ENCODE measurements at regions not wholly inside any gene's neighbourhood (a gene's known extent, or its start where the extent isn't known, plus 50 kb on each side); places are given as distances from the start of the nearest gene placed in this dataset.

DNA sequence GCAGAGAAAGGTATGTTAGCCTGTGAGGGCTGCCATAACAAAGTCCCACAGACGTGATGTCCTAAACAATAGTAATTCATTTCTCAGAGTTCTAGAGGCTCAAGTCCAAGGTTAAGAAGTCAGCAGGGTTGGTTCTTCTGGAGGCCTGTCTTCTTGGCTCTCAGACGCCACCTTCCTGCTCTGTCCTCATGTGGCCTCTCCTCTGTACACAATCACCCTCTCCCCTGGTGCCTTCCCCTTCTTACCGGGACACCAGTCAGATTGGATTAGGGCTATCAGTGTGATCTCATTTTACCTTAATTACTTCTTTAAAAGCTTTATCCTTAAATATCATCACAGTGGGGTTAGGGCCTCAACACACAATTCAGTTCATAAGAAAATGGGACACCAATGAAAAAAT lies 860.5 kb downstream of the RNF144A start:
- DNase-seq, result no peak

DNA sequence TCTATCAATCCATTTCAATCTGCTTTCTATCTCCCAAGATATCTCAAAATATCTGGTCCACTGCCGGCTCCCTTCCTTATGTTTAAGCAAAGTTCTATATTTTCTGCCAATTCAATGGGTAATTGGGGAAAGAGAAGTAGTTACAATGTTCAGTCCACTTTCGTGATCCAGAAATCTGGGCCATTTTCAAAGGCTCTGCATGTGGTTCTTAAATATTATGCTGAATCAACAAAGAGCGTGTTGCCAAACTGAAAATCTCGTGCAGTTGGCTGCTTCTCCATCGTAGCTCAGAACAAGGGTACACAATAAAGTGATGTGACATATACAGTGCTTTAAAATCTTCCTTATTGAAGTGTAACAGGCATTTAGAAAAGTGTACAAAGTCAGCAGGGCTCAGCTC lies 863.1 kb downstream of the RNF144A start:
- DNase-seq, result no peak

DNA sequence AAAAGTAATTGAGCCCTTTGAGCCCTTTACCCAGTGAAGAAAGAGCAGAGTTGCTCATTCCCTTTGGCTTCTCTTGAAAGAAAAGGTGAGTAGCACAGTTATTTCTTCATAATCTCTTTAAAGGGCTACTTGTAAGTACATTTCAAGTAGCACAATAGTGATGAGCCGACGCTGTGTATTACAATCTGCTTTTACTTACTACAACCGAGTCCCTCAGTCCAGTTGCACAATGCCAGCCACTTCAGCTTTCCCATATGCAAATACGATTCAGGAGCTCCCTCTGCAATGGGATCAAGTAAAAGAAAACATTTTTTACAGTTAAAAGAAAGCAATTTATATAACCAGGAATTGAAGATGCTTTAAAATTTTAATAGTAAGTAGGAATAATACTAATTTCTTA lies 868.5 kb downstream of the RNF144A start:
- DNase-seq, result no peak

DNA sequence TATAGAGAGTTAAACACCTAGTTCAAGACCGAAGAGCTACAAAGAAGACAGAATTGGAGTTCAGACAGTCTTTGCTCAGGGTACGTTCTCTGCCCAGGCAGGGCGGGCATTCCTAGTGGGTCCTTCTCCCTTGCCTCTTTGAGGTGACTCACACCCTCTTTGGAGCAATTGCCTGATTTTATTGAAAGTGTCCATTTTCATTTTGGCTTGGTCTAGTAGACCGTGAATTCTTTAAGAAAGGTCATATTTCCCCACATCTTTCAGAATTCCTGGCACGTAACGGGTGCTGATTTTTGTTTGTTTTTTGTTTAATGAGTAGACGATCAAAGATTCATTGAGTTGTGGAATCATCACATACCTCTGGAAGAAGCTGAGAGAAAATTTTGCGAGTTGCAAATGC lies 871.5 kb downstream of the RNF144A start:
- DNase-seq, result no peak

DNA sequence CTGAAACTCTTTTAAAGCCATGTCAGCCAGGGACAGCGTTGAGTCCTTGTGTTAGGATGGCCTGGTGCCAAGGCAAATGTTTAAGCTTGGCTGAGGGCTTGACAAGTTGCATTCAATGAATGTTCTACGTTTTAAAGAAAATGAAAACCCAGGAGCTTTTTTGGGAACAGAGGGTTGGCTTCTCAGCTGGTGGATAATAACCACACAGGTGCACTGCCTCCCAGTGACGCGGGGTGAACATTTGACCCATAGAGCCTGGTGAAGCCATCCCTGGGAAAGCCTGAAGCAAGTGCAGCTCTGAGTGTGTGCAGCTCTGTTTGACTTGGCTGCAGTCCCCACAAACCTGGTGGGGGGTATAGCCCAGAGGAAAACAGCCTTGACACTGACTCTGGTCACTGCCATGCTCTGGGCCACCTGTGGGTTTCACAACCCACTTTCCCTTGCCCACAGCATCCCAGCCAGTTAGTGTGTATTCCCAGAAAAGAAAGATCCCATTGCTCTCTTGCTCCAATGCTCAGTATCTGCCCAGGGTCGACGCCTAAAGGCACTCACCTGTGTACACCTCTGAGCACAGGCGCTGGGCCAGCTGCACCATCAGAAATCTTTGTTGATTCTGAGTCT lies 874.9 kb downstream of the RNF144A start:
- no peak for DNase-seq

DNA sequence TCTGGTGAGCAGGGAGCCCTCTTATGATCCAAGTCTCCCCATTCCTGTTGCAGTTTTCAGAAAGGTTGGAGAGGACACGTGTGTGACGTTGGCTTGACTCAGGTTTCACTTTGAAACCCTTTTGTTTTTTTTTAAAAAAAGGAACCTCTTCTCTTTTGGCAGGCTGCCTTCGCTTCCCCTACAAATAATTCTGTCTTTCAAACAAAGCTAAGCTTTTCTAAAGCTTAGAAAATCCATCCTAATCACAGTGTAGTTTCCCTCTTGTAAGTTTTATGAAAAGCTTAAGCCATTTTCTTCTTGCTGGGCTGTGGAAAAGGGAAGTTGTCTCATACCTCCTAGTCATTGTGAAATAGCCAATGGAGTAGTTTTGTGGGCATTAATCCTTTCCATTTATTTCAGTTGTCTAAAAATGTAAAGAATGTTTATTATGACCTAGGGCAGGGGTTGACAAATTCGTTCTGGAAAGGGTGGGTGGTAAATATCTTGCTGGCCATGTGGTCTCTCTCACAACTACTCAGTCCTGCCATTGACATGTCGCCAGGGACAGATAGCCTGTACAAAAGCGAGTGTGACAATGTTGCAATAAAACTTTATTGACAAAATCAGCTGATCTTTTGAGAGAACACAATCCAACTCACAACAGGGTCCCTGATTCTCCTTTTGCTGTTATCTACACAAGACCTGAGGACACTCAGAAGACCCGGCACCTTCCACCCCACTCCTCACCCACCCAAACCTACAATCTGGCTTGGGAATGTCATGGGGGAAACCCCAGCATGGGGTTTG lies 878.8 kb downstream of the RNF144A start:
- peak; percentile 98 for DNase-seq

DNA sequence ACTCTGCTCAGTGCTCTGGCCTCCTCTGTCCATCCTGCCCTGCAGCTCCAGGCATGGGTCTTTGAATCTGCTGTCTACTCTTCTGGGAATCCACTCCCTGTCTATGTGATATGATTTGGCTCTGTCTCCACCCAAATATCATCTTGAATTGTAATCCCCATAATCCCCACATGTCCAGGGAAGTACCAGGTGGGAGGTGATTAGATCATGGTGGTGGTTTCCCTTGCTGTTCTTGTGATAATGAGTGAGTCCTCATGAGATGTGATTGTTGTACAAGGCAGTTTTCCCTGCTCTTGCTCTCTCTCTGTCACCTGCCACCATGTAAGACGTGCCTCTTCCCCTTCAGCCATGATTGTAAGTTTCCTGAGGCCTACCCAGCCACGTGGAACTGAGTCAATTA lies 881.8 kb upstream of the ID2 start:
- no peak for DNase-seq

DNA sequence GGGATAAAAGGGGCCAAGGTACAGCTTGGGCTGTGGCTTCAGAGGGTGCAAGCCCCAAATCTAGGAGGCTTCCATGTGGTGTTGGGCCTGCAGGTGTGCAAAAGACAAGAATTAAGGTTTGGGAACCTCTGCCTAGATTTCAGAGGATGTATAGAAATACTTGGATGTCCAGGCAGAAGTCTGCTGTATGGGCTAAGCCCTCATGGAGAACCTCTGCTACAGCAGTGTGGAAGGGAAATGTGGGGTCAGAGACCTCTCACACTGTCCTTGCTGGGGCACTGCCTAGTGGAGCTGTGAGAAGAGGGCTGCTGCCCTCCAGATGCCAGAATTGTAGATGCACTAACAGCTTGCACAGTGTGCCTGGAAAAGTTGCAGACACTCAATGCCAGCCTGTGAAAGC lies 880.6 kb upstream of the ID2 start:
- no peak for DNase-seq

DNA sequence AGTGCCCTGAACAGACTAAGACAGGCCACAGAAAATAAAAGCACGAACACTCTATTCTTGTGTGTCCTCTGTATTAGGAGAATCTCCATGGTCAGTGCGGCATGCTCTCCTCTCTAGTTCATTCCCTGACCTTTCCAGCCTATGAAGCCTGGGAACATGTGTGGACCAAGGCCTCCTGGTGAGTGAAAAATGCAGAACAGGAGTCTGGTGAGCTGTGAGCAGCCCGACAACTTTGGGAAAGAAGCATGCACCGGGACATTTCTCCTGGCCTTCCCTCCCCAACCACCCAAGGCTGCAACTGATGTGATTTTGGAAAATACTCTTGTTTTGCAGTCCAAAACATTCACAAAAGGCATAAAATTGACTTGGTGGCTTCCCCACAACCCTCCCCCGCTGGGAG lies 878.3 kb upstream of the ID2 start:
- DNase-seq, result no peak

DNA sequence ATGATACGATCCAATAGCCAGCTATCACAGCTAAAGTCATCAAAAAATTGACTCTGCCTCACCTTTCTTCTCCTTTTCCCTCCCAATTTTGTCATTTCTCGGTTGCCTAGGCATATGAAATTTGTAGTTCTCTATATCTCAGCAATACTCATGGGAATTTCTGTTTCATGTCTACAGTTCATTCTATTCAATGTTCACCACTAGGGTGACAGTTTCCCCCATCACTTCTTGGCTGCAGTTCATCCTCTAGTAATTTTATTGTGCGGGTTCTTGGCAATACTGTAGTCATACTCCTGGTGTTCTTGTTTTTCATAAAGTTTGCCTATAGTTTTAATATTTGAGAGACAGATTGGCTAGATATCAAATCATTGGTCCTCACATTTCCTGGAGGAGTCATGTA lies 872.2 kb upstream of the ID2 start:
- DNase-seq, result no peak

DNA sequence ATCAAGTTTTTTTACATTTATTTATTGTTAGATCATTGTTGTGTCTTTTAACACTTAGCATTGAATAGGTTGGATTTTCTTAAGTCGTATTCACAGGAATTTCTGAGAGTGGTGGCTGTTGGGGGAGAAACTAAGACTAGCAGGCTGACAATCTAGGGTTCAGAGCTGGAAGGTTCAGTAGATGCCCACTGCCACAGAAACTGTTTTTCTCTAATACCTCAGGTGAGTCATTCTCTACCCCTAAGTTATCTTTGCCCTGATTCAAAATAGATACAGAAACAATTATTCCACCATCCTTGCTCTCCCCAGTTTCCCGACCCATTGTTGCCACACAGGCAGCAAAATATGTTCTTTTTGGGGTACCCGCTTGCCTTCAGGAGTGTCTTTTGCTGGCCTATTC lies 870.8 kb upstream of the ID2 start:
- DNase-seq, result no peak

DNA sequence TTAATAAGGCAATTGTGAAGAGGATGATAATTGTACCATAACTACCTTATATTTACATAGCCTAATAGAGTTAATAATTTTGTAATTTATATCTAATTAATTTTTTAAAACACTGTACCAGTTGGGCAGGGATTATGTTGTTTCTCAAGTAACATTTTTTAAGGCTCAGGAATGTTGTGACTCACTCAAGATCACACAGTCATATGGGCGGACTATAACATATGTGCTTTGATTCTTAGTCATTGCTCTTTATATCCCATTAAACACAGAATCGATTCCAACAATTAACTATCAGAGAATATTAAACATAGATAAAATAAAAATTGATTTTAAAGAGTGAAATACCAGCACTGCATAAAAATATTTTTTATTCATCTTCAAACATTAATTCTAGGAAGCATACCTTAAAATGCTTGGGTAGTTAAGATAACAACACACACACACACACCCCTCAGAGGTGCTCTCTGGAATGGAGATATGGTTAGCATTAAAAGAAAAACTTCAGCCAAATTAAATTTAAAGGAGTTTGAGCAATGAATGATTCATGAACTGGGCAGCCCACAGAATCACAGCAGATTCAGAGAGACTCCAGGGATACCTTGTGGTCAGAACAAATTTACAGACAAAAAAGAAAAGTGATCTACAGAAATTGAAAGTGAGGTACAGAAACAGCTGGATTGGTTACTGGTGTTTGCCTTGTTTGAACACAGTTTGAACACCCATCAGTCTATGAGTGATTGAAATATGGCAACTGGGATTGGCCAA lies 869.4 kb upstream of the ID2 start:
- no peak for DNase-seq

DNA sequence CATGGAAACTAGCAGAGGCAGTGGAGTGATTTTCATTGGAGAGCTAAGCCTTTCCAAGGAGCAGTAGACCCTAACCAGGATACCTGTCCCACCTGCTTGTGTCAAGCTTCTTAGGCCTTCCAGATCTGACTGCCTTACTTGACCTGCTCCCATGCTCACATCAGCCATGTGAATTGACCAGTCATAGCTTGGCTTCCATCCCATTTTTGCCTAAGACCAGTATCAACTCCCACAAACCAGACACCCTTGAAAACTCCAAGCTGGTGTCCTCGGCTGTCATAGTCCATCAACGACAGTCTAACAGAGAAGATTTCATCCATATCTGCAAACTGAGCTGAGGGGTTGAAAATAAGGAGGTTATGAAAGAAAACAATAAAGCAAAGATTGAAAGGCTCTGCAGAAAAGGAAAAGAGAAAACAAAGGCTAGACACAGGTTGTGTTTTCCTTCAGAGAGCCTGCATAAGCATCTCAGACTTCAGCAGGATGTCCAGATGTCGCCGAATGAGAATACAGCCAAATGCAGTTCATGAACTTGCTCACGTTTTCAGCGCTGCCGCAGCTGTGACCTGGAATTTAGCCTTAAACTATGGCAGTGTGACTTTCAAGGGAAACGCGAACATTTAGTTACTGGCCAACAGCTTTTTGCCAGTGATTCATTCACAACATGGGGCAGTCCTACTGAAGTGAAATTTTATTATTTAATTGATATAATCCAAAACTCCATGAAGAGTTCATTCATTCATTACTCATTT lies 868.1 kb upstream of the ID2 start:
- no peak for DNase-seq

DNA sequence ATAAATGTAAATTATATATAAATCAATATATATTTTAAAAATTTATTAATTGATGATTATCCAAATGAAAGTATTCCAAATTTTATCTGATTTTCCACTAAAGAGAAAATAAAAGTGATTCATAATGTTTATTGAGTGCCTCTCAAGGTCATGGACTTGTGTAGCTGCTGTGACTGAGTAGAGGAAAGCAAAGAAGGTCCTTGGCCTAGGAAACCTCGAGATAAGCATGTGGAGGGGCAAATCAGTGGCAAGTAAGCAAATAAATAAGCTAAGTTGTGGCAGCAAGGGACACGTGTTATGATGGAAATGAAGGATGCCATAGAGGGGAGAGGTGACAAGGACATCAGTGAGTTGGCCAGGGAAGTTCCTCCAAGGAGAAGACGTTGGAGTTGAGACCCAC lies 866.1 kb upstream of the ID2 start:
- no peak for DNase-seq

DNA sequence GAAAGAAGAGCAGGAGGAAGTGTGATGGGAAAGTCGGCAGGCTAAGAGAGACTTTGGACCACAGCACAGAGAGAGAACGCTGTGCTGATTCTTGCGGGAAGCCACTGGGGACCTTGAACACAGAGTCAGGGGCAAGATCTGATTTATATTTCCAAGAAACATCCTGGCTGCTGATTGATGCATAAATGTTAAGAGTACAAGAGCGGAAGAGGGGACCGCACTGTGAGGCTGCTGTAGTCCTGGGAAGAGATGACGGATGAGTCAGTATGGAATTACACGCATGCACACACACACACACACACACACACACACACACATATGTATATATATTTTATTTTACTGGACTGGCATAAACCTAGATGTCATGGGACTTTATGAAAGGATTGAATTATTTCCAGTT lies 865.6 kb upstream of the ID2 start:
- no peak for DNase-seq

DNA sequence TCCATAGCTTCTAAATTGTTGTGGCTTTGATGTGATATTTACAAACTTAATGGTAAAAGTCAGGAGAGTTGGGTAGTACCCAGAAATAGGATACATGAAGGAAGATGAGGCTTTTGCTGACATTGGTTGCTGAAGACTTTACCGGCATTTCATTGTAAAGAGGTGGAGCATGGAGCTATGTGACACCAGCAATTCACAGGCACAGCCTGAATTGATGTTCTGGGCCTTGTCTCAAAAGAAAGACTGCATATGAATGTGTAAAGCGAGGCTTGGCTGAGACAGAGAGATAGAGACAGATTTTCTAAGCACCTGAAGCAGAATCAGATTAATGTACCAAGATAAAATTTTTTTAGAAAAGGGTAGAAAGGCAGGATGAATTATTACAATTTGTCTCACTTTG lies 864.9 kb upstream of the ID2 start:
- no peak for DNase-seq

DNA sequence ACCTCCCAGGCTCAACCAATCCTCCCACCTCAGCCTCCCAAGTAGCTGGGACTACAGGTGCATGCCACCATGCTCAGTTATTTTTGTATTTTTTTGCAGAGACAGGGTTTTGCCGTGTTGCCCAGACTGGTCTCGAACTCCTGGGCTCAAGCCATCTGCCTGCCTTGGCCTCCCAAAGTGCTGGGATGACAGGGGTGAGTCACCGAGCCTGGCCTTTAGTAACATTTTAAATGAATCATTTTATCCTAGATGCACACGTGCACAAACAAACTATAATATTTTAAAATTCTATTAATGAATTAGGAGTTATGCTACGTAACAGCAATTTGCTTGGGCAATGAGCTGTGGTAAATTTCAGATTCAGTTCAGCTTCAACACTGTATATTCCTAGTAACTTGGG lies 862.5 kb upstream of the ID2 start:
- no peak for DNase-seq

DNA sequence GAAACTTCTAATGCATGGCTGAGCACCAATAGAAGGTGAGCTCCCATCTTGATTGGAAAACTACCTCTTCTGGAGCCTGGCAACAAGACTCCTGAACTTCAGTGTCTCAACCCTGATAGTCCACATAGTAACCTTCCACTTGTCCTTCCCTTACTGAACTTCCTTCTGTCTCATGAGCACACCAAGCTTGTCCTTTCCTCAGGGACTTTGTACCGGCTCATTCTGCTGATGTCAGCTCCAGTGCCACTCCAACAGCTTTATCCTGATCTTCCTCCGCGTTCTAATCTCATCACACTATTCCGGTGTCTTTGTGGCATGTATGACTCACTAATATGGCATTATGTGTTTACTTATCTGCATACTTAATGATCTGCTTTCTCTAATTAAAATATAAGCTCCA lies 862.0 kb upstream of the ID2 start:
- no peak for DNase-seq

DNA sequence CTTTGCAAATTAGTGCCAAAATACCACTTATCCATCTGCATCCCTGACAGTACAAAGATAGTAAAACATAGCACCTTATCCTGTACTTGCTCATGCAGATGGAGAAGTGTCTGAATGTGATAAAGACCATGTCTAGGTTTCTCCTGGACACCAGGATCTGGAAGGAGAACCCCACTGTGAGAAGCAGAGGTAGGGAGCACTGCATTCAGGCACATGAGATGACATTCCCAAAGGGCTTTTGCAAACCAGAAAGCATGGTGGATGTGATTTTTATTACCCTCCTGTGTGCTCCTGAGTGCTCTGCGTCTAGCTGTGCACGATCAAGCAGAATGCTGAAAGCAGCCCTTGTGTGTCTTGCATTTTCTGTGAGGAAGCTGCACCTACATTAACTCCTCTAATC lies 857.6 kb upstream of the ID2 start:
- no peak for DNase-seq

DNA sequence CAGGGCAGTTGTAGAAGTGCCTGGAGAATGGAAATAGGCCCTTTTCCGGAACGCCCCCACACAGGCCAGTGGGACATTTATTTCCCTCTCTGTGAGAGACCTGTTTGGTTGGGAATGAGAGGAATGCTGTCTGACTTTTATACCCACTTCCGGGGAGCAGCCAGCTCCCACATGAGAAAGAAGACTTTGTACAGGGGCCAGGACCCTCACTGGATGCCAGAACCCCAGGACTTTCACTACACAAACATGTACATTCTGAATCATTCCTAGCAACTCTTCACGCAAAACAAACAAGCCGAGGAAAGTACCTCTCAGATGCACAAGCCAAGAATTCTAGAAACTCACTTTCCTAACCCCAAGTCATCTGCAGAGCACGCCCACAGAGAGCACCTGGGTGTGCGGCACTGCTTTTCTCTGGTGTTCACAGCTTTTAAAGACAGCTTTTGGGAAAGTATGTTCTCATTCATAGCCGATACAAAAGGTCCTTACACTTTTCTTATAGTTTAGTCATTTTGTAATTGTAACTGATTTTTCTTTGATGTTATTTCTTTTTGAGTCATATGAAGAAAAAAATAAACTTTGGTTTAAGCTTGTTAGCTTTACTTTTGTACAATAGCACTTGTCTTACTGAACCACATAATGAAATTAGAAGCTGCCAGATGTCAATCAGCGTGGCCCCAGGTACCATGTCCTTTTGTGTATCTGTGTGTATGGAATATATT lies 856.1 kb upstream of the ID2 start:
- no peak for DNase-seq

DNA sequence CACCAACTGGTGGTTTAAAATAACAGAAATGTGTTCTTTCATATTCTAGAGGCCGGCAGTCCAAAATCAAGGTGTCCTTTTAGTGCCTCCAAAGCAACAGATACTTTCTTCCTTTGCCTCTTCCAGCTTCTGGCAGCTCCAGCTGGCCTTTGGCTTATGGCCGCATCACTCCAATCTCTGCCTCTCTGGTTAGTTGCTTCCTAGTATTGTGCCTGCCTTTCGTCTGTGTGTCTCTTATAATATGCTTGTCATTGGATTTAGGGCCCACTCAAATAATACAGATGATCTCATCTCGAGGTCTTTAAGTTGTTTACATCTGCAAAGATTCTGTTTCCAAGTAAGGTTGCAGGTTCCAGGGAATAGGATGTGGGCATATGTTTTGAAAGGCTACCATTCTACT lies 855.2 kb upstream of the ID2 start:
- DNase-seq, result no peak

DNA sequence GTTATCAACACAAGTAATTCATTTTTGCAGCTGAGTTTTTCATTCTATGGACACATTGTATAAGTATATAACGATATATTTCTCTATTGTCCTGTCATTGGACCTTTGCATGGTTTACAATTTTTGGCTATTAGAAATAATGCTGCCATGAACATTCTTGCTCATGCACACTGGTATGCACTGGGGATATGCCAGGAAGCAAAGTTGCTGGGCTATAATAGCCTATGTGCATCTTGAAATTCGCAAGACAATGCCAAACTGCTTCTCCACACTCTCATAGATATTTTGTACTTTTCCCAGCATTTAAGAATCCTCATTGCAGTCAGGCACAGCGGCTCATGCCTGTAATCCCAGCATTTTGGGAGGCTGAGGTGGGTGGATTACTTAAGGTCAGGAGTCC lies 852.6 kb upstream of the ID2 start:
- DNase-seq, result no peak

DNA sequence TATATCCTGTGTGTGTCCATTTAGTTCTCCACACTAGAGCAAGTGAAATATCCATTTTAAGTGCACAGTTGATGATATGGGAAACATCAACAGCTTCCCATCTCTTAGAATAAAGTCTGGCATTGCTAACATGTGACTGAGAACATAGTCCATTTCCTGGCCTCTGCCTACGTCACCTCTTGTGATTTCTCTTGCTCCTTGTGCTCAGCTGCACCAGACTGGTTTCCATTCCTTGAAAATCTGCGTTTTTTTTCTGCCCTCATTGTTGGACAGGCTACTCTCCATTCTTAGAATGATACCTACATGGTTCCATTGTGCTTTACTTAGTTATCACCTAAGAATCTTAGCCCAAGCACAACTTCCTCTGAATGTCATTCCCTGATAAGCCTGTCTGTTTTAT lies 851.2 kb upstream of the ID2 start:
- no peak for DNase-seq
